ENCODE measurements at regions not wholly inside any gene's neighbourhood (a gene's known extent, or its start where the extent isn't known, plus 50 kb on each side); places are given as distances from the start of the nearest gene placed in this dataset.

- TF ChIP-seq, protein P1, sequence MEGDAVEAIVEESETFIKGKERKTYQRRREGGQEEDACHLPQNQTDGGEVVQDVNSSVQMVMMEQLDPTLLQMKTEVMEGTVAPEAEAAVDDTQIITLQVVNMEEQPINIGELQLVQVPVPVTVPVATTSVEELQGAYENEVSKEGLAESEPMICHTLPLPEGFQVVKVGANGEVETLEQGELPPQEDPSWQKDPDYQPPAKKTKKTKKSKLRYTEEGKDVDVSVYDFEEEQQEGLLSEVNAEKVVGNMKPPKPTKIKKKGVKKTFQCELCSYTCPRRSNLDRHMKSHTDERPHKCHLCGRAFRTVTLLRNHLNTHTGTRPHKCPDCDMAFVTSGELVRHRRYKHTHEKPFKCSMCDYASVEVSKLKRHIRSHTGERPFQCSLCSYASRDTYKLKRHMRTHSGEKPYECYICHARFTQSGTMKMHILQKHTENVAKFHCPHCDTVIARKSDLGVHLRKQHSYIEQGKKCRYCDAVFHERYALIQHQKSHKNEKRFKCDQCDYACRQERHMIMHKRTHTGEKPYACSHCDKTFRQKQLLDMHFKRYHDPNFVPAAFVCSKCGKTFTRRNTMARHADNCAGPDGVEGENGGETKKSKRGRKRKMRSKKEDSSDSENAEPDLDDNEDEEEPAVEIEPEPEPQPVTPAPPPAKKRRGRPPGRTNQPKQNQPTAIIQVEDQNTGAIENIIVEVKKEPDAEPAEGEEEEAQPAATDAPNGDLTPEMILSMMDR (IDR thresholded peaks at IDR 0.05 in 8 of 11, conservative IDR thresholded peaks at IDR 0.05 in 3 of 11) = no peak
- TF ChIP-seq POLR2AphosphoS5 (IDR thresholded peaks at IDR 0.05) (no peak), POLR2A (IDR thresholded peaks at IDR 0.05) (no peak)
These were observed 1184.1 kb downstream of the AMY1C start for GRCh38 chr1:104933846-104934245.
